ENCODE measurements at regions not wholly inside any gene's neighbourhood (a gene's known extent, or its start where the extent isn't known, plus 50 kb on each side); places are given as distances from the start of the nearest gene placed in this dataset.

- no peak for DNase-seq
- H3K27ac ChIP-seq (ENCODE audit: insufficient read depth, low read length, poor library complexity, severe bottlenecking) = no peak overlapping the region
- no peaks in the 10 kb centered on the region for H3K36me3 ChIP-seq (ENCODE audit: control insufficient read depth, insufficient read depth, low read length)
- no peaks in the 10 kb centered on the region for H3K4me1 ChIP-seq (ENCODE audit: control insufficient read depth, insufficient read depth, low read length, poor library complexity, severe bottlenecking)
- no peaks in the 10 kb centered on the region for H3K27me3 ChIP-seq (replicated peaks; ENCODE audit: control insufficient read depth, insufficient read depth, low read length, poor library complexity, severe bottlenecking)
- no peak overlapping the region for H3K4me3 ChIP-seq (ENCODE audit: insufficient read depth, low read depth, low read length, poor library complexity, severe bottlenecking)
- H3K9me3 ChIP-seq (ENCODE audit: control insufficient read depth, low read length) = no peaks in the 10 kb centered on the region
Measured at GRCh38 chrX:40508560-40508959, 72.2 kb upstream of the ATP6AP2 start.

GRCh38 chrX:40506201-40506985, 74.4 kb upstream of the ATP6AP2 start:
- DNase-seq = no peak
- no peaks in the 10 kb centered on the region for H3K9me3 ChIP-seq (ENCODE audit: control insufficient read depth, low read length)
- H3K4me1 ChIP-seq (ENCODE audit: control insufficient read depth, insufficient read depth, low read length, poor library complexity, severe bottlenecking) = no peaks in the 10 kb centered on the region
- no peaks in the 10 kb centered on the region for H3K27me3 ChIP-seq (replicated peaks; ENCODE audit: control insufficient read depth, insufficient read depth, low read length, poor library complexity, severe bottlenecking)
- no peak overlapping the region for H3K27ac ChIP-seq (ENCODE audit: insufficient read depth, low read length, poor library complexity, severe bottlenecking)
- no peak overlapping the region for H3K4me3 ChIP-seq (ENCODE audit: insufficient read depth, low read depth, low read length, poor library complexity, severe bottlenecking)
- H3K36me3 ChIP-seq (ENCODE audit: control insufficient read depth, insufficient read depth, low read length) = no peaks in the 10 kb centered on the region

GRCh38 chrX:40504801-40505605, 75.8 kb upstream of the ATP6AP2 start:
- DNase-seq = no peak
- no peaks in the 10 kb centered on the region for H3K27me3 ChIP-seq (replicated peaks; ENCODE audit: control insufficient read depth, insufficient read depth, low read length, poor library complexity, severe bottlenecking)
- no peaks in the 10 kb centered on the region for H3K4me1 ChIP-seq (ENCODE audit: control insufficient read depth, insufficient read depth, low read length, poor library complexity, severe bottlenecking)
- H3K36me3 ChIP-seq (ENCODE audit: control insufficient read depth, insufficient read depth, low read length) = no peaks in the 10 kb centered on the region
- H3K9me3 ChIP-seq (ENCODE audit: control insufficient read depth, low read length) = no peaks in the 10 kb centered on the region
- H3K4me3 ChIP-seq (ENCODE audit: insufficient read depth, low read depth, low read length, poor library complexity, severe bottlenecking) = no peak overlapping the region
- H3K27ac ChIP-seq (ENCODE audit: insufficient read depth, low read length, poor library complexity, severe bottlenecking) = no peak overlapping the region

- no peak for DNase-seq
- H3K36me3 ChIP-seq (ENCODE audit: control insufficient read depth, insufficient read depth, low read length) = no peaks in the 10 kb centered on the region
- H3K4me1 ChIP-seq (ENCODE audit: control insufficient read depth, insufficient read depth, low read length, poor library complexity, severe bottlenecking) = no peaks in the 10 kb centered on the region
- H3K27me3 ChIP-seq (replicated peaks; ENCODE audit: control insufficient read depth, insufficient read depth, low read length, poor library complexity, severe bottlenecking) = no peaks in the 10 kb centered on the region
- H3K27ac ChIP-seq (ENCODE audit: insufficient read depth, low read length, poor library complexity, severe bottlenecking) = no peak overlapping the region
- H3K9me3 ChIP-seq (ENCODE audit: control insufficient read depth, low read length) = no peaks in the 10 kb centered on the region
- H3K4me3 ChIP-seq (ENCODE audit: insufficient read depth, low read depth, low read length, poor library complexity, severe bottlenecking) = no peak overlapping the region
Measured at GRCh38 chrX:40503094-40503493, 77.7 kb upstream of the ATP6AP2 start.

GRCh38 chrX:40502688-40503087, 78.1 kb upstream of the ATP6AP2 start:
- H3K4me3 ChIP-seq (ENCODE audit: insufficient read depth, low read depth, low read length, poor library complexity, severe bottlenecking) = no peak overlapping the region
- DNase-seq = no peak
- H3K4me1 ChIP-seq (ENCODE audit: control insufficient read depth, insufficient read depth, low read length, poor library complexity, severe bottlenecking) = no peaks in the 10 kb centered on the region
- H3K9me3 ChIP-seq (ENCODE audit: control insufficient read depth, low read length) = no peaks in the 10 kb centered on the region
- no peak overlapping the region for H3K27ac ChIP-seq (ENCODE audit: insufficient read depth, low read length, poor library complexity, severe bottlenecking)
- H3K36me3 ChIP-seq (ENCODE audit: control insufficient read depth, insufficient read depth, low read length) = no peaks in the 10 kb centered on the region
- H3K27me3 ChIP-seq (replicated peaks; ENCODE audit: control insufficient read depth, insufficient read depth, low read length, poor library complexity, severe bottlenecking) = no peaks in the 10 kb centered on the region

GRCh38 chrX:40501164-40501855, 79.5 kb upstream of the ATP6AP2 start:
- Histone ChIP-seq H3K9me3 (ENCODE audit: control insufficient read depth, low read length) (no peaks in the 10 kb centered on the region), H3K27ac (ENCODE audit: insufficient read depth, low read length, poor library complexity, severe bottlenecking) (no peak overlapping the region), H3K4me1 (ENCODE audit: control insufficient read depth, insufficient read depth, low read length, poor library complexity, severe bottlenecking) (no peaks in the 10 kb centered on the region), H3K36me3 (ENCODE audit: control insufficient read depth, insufficient read depth, low read length) (no peaks in the 10 kb centered on the region), H3K4me3 (ENCODE audit: insufficient read depth, low read depth, low read length, poor library complexity, severe bottlenecking) (no peak overlapping the region), H3K27me3 (replicated peaks; ENCODE audit: control insufficient read depth, insufficient read depth, low read length, poor library complexity, severe bottlenecking) (no peaks in the 10 kb centered on the region)
- no peak for DNase-seq

GRCh38 chrX:40496728-40497127, 84.0 kb upstream of the ATP6AP2 start:
- H3K36me3 ChIP-seq (ENCODE audit: control insufficient read depth, insufficient read depth, low read length) = no peaks in the 10 kb centered on the region
- H3K27ac ChIP-seq (ENCODE audit: insufficient read depth, low read length, poor library complexity, severe bottlenecking) = no peak overlapping the region
- H3K4me3 ChIP-seq (ENCODE audit: insufficient read depth, low read depth, low read length, poor library complexity, severe bottlenecking) = no peak overlapping the region
- DNase-seq = no peak
- no peaks in the 10 kb centered on the region for H3K4me1 ChIP-seq (ENCODE audit: control insufficient read depth, insufficient read depth, low read length, poor library complexity, severe bottlenecking)
- H3K27me3 ChIP-seq (replicated peaks; ENCODE audit: control insufficient read depth, insufficient read depth, low read length, poor library complexity, severe bottlenecking) = no peaks in the 10 kb centered on the region
- H3K9me3 ChIP-seq (ENCODE audit: control insufficient read depth, low read length) = no peaks in the 10 kb centered on the region

GRCh38 chrX:40495659-40496058, 85.1 kb upstream of the ATP6AP2 start:
- Histone ChIP-seq H3K27me3 (replicated peaks; ENCODE audit: control insufficient read depth, insufficient read depth, low read length, poor library complexity, severe bottlenecking) (no peaks in the 10 kb centered on the region), H3K36me3 (ENCODE audit: control insufficient read depth, insufficient read depth, low read length) (no peaks in the 10 kb centered on the region), H3K27ac (ENCODE audit: insufficient read depth, low read length, poor library complexity, severe bottlenecking) (no peak overlapping the region), H3K4me3 (ENCODE audit: insufficient read depth, low read depth, low read length, poor library complexity, severe bottlenecking) (no peak overlapping the region), H3K9me3 (ENCODE audit: control insufficient read depth, low read length) (no peaks in the 10 kb centered on the region), H3K4me1 (ENCODE audit: control insufficient read depth, insufficient read depth, low read length, poor library complexity, severe bottlenecking) (no peaks in the 10 kb centered on the region)
- DNase-seq = no peak

GRCh38 chrX:40494005-40494404, 86.8 kb upstream of the ATP6AP2 start:
- H3K36me3 ChIP-seq (ENCODE audit: control insufficient read depth, insufficient read depth, low read length) = no peaks in the 10 kb centered on the region
- no peak for DNase-seq
- no peak overlapping the region for H3K4me3 ChIP-seq (ENCODE audit: insufficient read depth, low read depth, low read length, poor library complexity, severe bottlenecking)
- no peaks in the 10 kb centered on the region for H3K4me1 ChIP-seq (ENCODE audit: control insufficient read depth, insufficient read depth, low read length, poor library complexity, severe bottlenecking)
- H3K27me3 ChIP-seq (replicated peaks; ENCODE audit: control insufficient read depth, insufficient read depth, low read length, poor library complexity, severe bottlenecking) = no peaks in the 10 kb centered on the region
- no peak overlapping the region for H3K27ac ChIP-seq (ENCODE audit: insufficient read depth, low read length, poor library complexity, severe bottlenecking)
- H3K9me3 ChIP-seq (ENCODE audit: control insufficient read depth, low read length) = no peaks in the 10 kb centered on the region

- H3K27ac ChIP-seq (ENCODE audit: insufficient read depth, low read length, poor library complexity, severe bottlenecking) = no peak overlapping the region
- DNase-seq = no peak
- H3K27me3 ChIP-seq (replicated peaks; ENCODE audit: control insufficient read depth, insufficient read depth, low read length, poor library complexity, severe bottlenecking) = no peaks in the 10 kb centered on the region
Measured at GRCh38 chrX:40488296-40488695, 92.5 kb upstream of the ATP6AP2 start.

More at GRCh38 chrX:40488296-40488695, 92.5 kb upstream of the ATP6AP2 start:
- no peaks in the 10 kb centered on the region for H3K36me3 ChIP-seq (ENCODE audit: control insufficient read depth, insufficient read depth, low read length)
- no peaks in the 10 kb centered on the region for H3K4me1 ChIP-seq (ENCODE audit: control insufficient read depth, insufficient read depth, low read length, poor library complexity, severe bottlenecking)
- H3K9me3 ChIP-seq (ENCODE audit: control insufficient read depth, low read length) = no peaks in the 10 kb centered on the region
- no peak overlapping the region for H3K4me3 ChIP-seq (ENCODE audit: insufficient read depth, low read depth, low read length, poor library complexity, severe bottlenecking)

Data from effector memory CD4-positive, alpha-beta T cell (primary cell).